Astrocyte of the spinal cord (primary cell): ENCODE measurements at regions not wholly inside any gene's neighbourhood (a gene's known extent, or its start where the extent isn't known, plus 50 kb on each side); places are given as distances from the start of the nearest gene placed in this dataset.

Experiments
- DNase-seq: peaks from one replicate; pipeline ENCODE4 v3.0.0; 2011; ENCODE audit warnings: low read depth, low spot score
- H3K4me3 ChIP-seq: 2 replicates; pipeline ENCODE4 v1.5.1; 2011; ENCODE audit warnings: low read depth, mild to moderate bottlenecking, low read length, moderate library complexity
- CTCF ChIP-seq: IDR thresholded peaks from 2 replicates; pipeline ENCODE4 v1.5.1; 2012; ENCODE audit warnings: low read depth, mild to moderate bottlenecking, low read length, inconsistent platforms
- in situ Hi-C: cut with HindIII; loops from 2 replicates; pipeline ENCODE4 v1.10.0; 2017; ENCODE audit warnings: low sequenced_read_pairs

GRCh38 chr22:48453171-48453570 lies 1374.5 kb downstream of the BRD1 start:
- H3K4me3 ChIP-seq, result no peak overlapping the region
- in situ Hi-C loops, result no loop called here
- no peak for TF ChIP-seq CTCF
- no peak for DNase-seq

GRCh38 chr22:48452766-48453165 lies 1374.9 kb downstream of the BRD1 start:
- DNase-seq, result no peak
- no peak overlapping the region for H3K4me3 ChIP-seq
- in situ Hi-C loops, result no loop called here
- TF ChIP-seq CTCF, result no peak

- no peak for DNase-seq
- no peak for TF ChIP-seq CTCF
- H3K4me3 ChIP-seq, result no peak overlapping the region
- in situ Hi-C loops, result no loop called here
Measured at GRCh38 chr22:48451891-48452290, 1375.8 kb downstream of the BRD1 start.

- no peak overlapping the region for H3K4me3 ChIP-seq
- DNase-seq, result no peak
- TF ChIP-seq CTCF, result no peak
- in situ Hi-C loops, result no loop called here
Measured at GRCh38 chr22:48450188-48450825, 1377.4 kb downstream of the BRD1 start.

- DNase-seq, result no peak
- in situ Hi-C loops, result no loop called here
- no peak for TF ChIP-seq CTCF
- H3K4me3 ChIP-seq, result no peak overlapping the region
Measured at GRCh38 chr22:48449466-48450187, 1378.0 kb downstream of the BRD1 start.

GRCh38 chr22:48448821-48449220 lies 1378.9 kb downstream of the BRD1 start:
- TF ChIP-seq CTCF, result no peak
- no peak for DNase-seq

More at GRCh38 chr22:48448821-48449220, 1378.9 kb downstream of the BRD1 start:
- in situ Hi-C loops, result no loop called here
- no peak overlapping the region for H3K4me3 ChIP-seq
